Karpas-422 (cell line): ENCODE measurements at regions not wholly inside any gene's neighbourhood (a gene's known extent, or its start where the extent isn't known, plus 50 kb on each side); places are given as distances from the start of the nearest gene placed in this dataset.

Source experiments
- DNase-seq: peaks from one replicate; pipeline ENCODE4 v3.0.0-alpha.2; 2015
- H2AFZ ChIP-seq: fragments of 200-600 bp; sonication (generic); 2 replicates; pipeline ENCODE4 v1.6.1; 2014; ENCODE audit warnings: antibody characterized with exemption, low read length, mixed read lengths
- H3K27ac ChIP-seq: fragments of 200-600 bp; sonication (generic); 2 replicates; pipeline ENCODE4 v1.5.1; 2014; ENCODE audit warnings: mild to moderate bottlenecking, low read length, moderate library complexity
- H3K27me3 ChIP-seq: fragments of 200-600 bp; sonication (generic); 2 replicates; pipeline ENCODE4 v1.6.1; 2014; ENCODE audit warnings: low read length, mixed read lengths
- H3K36me3 ChIP-seq: fragments of 200-600 bp; sonication (generic); 2 replicates; pipeline ENCODE4 v1.6.1; 2014; ENCODE audit warnings: low read length, mixed read lengths; ENCODE audit not compliant: insufficient read depth
- H3K4me1 ChIP-seq: fragments of 200-600 bp; sonication (generic); 2 replicates; pipeline ENCODE4 v1.6.1; 2014; ENCODE audit warnings: mild to moderate bottlenecking, low read length, mixed read lengths
- H3K4me2 ChIP-seq: fragments of 200-600 bp; sonication (generic); 2 replicates; pipeline ENCODE4 v1.6.1; 2014; ENCODE audit warnings: low read length, low read depth, mild to moderate bottlenecking; ENCODE audit not compliant: poor library complexity, severe bottlenecking
- H3K4me3 ChIP-seq: fragments of 200-600 bp; sonication (generic); 2 replicates; pipeline ENCODE4 v1.5.1; 2014; ENCODE audit warnings: mild to moderate bottlenecking, antibody characterized with exemption, low read length, mixed read lengths
- H3K79me2 ChIP-seq: fragments of 200-600 bp; sonication (generic); 2 replicates; pipeline ENCODE4 v1.6.1; 2014; ENCODE audit warnings: mild to moderate bottlenecking, low read length, mixed read lengths
- H3K9ac ChIP-seq: fragments of 200-600 bp; sonication (generic); 2 replicates; pipeline ENCODE4 v1.6.0; 2014; ENCODE audit warnings: low read length
- H3K9me2 ChIP-seq: fragments of 200-600 bp; sonication (generic), shearing (Covaris generic); replicated peaks from 2 replicates; pipeline ENCODE4 v1.6.0; 2014; ENCODE audit warnings: mild to moderate bottlenecking, low read length, moderate library complexity; ENCODE audit not compliant: insufficient read depth
- H3K9me3 ChIP-seq: fragments of 300-700, 200-600 bp; sonication (generic); 2 replicates; pipeline ENCODE4 v1.6.1; 2014; ENCODE audit warnings: low read length, mixed read lengths
- H4K20me1 ChIP-seq: fragments of 200-600 bp; sonication (generic); 2 replicates; pipeline ENCODE4 v1.6.1; 2014; ENCODE audit warnings: mild to moderate bottlenecking, antibody characterized with exemption, low read length, low read depth; ENCODE audit not compliant: insufficient read depth

- no peaks in the 10 kb centered on the region for H3K9me2 ChIP-seq
- H3K9ac ChIP-seq: no peak overlapping the region
- H3K79me2 ChIP-seq: no peaks in the 10 kb centered on the region
- no peaks in the 10 kb centered on the region for H4K20me1 ChIP-seq
- DNase-seq: no peak
- no peaks in the 10 kb centered on the region for H3K27me3 ChIP-seq
- H3K4me3 ChIP-seq: no peak overlapping the region
- no peaks in the 10 kb centered on the region for H3K9me3 ChIP-seq
- H3K36me3 ChIP-seq: no peaks in the 10 kb centered on the region
- no peak overlapping the region for H2AFZ ChIP-seq
- H3K4me1 ChIP-seq: no peaks in the 10 kb centered on the region
- no peak overlapping the region for H3K4me2 ChIP-seq
- no peak overlapping the region for H3K27ac ChIP-seq
Observed at GRCh38 chr6:15037253-15037652, 208.6 kb upstream of the JARID2 start.

- no peaks in the 10 kb centered on the region; the same call in 1 of the 2 replicates for H3K27me3 ChIP-seq
- no peak overlapping the region for H3K4me2 ChIP-seq
- H3K4me3 ChIP-seq: no peak overlapping the region
- no peaks in the 10 kb centered on the region for H3K9me2 ChIP-seq
- H2AFZ ChIP-seq: no peak overlapping the region
- H3K79me2 ChIP-seq: no peaks in the 10 kb centered on the region
- no peak overlapping the region for H3K9ac ChIP-seq
- H3K27ac ChIP-seq: no peak overlapping the region
- DNase-seq: no peak
- H3K9me3 ChIP-seq: no peaks in the 10 kb centered on the region
- no peaks in the 10 kb centered on the region for H4K20me1 ChIP-seq
- no peaks in the 10 kb centered on the region for H3K4me1 ChIP-seq
- no peaks in the 10 kb centered on the region for H3K36me3 ChIP-seq
Observed at GRCh38 chr6:15038013-15038791, 207.7 kb upstream of the JARID2 start.

- Histone ChIP-seq H3K4me3 (no peak overlapping the region), H3K4me1 (no peaks in the 10 kb centered on the region), H3K27me3 (no peaks in the 10 kb centered on the region; the same call in 1 of the 2 replicates), H3K4me2 (no peak overlapping the region), H3K36me3 (no peaks in the 10 kb centered on the region), H3K9ac (no peak overlapping the region), H3K79me2 (no peaks in the 10 kb centered on the region), H3K27ac (no peak overlapping the region), H4K20me1 (no peaks in the 10 kb centered on the region), H2AFZ (no peak overlapping the region), H3K9me2 (no peaks in the 10 kb centered on the region), H3K9me3 (no peaks in the 10 kb centered on the region)
- DNase-seq: no peak
Observed at GRCh38 chr6:15039136-15039535, 206.7 kb upstream of the JARID2 start.

GRCh38 chr6:15042938-15043337, 202.9 kb upstream of the JARID2 start:
- H3K4me1 ChIP-seq: no peaks in the 10 kb centered on the region
- H3K9me3 ChIP-seq: no peaks in the 10 kb centered on the region
- no peak overlapping the region for H3K27ac ChIP-seq
- no peak for DNase-seq
- no peaks in the 10 kb centered on the region for H3K36me3 ChIP-seq
- H3K4me2 ChIP-seq: no peak overlapping the region
- H3K4me3 ChIP-seq: no peak overlapping the region
- H3K27me3 ChIP-seq: no peaks in the 10 kb centered on the region; the same call in 1 of the 2 replicates
- H3K79me2 ChIP-seq: no peaks in the 10 kb centered on the region
- no peak overlapping the region for H3K9ac ChIP-seq
- H3K9me2 ChIP-seq: no peaks in the 10 kb centered on the region
- H2AFZ ChIP-seq: no peak overlapping the region
- no peaks in the 10 kb centered on the region for H4K20me1 ChIP-seq

- H3K79me2 ChIP-seq: no peaks in the 10 kb centered on the region
- no peaks in the 10 kb centered on the region for H3K9me2 ChIP-seq
- no peak overlapping the region for H3K4me3 ChIP-seq
- H3K4me2 ChIP-seq: no peak overlapping the region
- H2AFZ ChIP-seq: no peak overlapping the region
- no peak for DNase-seq
- H3K27me3 ChIP-seq: no peaks in the 10 kb centered on the region; the same call in 1 of the 2 replicates
- no peaks in the 10 kb centered on the region for H3K36me3 ChIP-seq
- no peak overlapping the region for H3K27ac ChIP-seq
- no peaks in the 10 kb centered on the region for H3K4me1 ChIP-seq
- no peak overlapping the region for H3K9ac ChIP-seq
- H3K9me3 ChIP-seq: no peaks in the 10 kb centered on the region
- no peaks in the 10 kb centered on the region for H4K20me1 ChIP-seq
Observed at GRCh38 chr6:15044146-15044882, 201.6 kb upstream of the JARID2 start.

GRCh38 chr6:15044948-15045347, 200.9 kb upstream of the JARID2 start:
- Histone ChIP-seq H2AFZ (no peak overlapping the region), H3K4me3 (no peak overlapping the region), H4K20me1 (no peaks in the 10 kb centered on the region), H3K9ac (no peak overlapping the region), H3K36me3 (no peaks in the 10 kb centered on the region), H3K27ac (no peak overlapping the region), H3K4me2 (no peak overlapping the region), H3K27me3 (no peaks in the 10 kb centered on the region; the same call in 1 of the 2 replicates), H3K4me1 (no peaks in the 10 kb centered on the region), H3K9me3 (no peaks in the 10 kb centered on the region), H3K79me2 (no peaks in the 10 kb centered on the region), H3K9me2 (no peaks in the 10 kb centered on the region)
- no peak for DNase-seq

GRCh38 chr6:15046751-15047150, 199.1 kb upstream of the JARID2 start:
- DNase-seq: no peak
- no peak overlapping the region for H3K27ac ChIP-seq

GRCh38 chr6:15048367-15048766, 197.5 kb upstream of the JARID2 start:
- DNase-seq: no peak
- Histone ChIP-seq H3K9me2 (no peaks in the 10 kb centered on the region), H3K27ac (no peak overlapping the region), H3K79me2 (no peaks in the 10 kb centered on the region), H3K27me3 (no peaks in the 10 kb centered on the region), H3K36me3 (no peaks in the 10 kb centered on the region), H3K4me1 (no peaks in the 10 kb centered on the region), H3K9me3 (no peaks in the 10 kb centered on the region), H3K4me2 (no peak overlapping the region), H3K4me3 (no peak overlapping the region), H2AFZ (no peak overlapping the region), H4K20me1 (no peaks in the 10 kb centered on the region), H3K9ac (no peak overlapping the region)

More at GRCh38 chr6:15046751-15047150, 199.1 kb upstream of the JARID2 start:
- Histone ChIP-seq H3K36me3 (no peaks in the 10 kb centered on the region), H3K27me3 (no peaks in the 10 kb centered on the region; the same call in 1 of the 2 replicates), H3K4me3 (no peak overlapping the region), H3K9me2 (no peaks in the 10 kb centered on the region), H2AFZ (no peak overlapping the region), H3K4me2 (no peak overlapping the region), H3K79me2 (no peaks in the 10 kb centered on the region), H4K20me1 (no peaks in the 10 kb centered on the region), H3K9ac (no peak overlapping the region), H3K9me3 (no peaks in the 10 kb centered on the region), H3K4me1 (no peaks in the 10 kb centered on the region)
